HG02798 (cell line): ENCODE measurements at regions not wholly inside any gene's neighbourhood (a gene's known extent, or its start where the extent isn't known, plus 50 kb on each side); places are given as distances from the start of the nearest gene placed in this dataset.

Experiments used
- ATAC-seq: cut with Tn5 transposase; IDR thresholded peaks from one replicate; pipeline ENCODE4 v1.9.1; 2021; ENCODE audit warnings: mild to moderate bottlenecking; ENCODE audit not compliant: unreplicated experiment, poor library complexity

DNA sequence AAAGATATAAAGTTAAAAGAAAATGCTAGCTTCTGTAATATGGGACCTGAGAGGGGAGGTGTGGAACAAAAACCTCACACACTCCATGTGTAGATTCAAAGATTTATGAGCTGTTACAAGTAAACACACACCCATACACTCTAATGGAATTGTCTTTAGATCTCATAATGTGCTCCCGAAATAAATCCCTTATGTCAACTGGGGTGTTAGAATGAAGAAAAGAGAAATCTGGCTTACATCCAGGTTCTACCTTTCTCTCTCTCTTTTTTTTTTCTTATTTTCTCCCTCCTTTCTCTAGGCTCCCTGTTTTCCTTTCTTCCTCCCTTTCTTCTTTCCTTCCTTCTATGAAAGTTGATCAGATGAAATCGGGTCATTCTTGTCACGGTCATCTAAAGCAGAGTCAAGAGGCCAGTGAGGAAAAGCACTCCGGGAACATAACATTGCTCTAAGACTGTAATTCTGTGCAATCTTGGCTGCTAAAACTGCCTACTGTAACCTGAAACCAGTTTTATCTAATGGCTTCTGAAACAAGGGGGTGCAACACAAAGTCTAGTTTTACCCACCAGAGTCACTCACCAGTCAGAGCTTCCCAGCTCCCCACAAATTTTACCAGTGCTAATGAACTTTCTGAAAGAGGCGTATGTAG lies 68.3 kb upstream of the BTBD3 start:
- no peak for ATAC-seq

DNA sequence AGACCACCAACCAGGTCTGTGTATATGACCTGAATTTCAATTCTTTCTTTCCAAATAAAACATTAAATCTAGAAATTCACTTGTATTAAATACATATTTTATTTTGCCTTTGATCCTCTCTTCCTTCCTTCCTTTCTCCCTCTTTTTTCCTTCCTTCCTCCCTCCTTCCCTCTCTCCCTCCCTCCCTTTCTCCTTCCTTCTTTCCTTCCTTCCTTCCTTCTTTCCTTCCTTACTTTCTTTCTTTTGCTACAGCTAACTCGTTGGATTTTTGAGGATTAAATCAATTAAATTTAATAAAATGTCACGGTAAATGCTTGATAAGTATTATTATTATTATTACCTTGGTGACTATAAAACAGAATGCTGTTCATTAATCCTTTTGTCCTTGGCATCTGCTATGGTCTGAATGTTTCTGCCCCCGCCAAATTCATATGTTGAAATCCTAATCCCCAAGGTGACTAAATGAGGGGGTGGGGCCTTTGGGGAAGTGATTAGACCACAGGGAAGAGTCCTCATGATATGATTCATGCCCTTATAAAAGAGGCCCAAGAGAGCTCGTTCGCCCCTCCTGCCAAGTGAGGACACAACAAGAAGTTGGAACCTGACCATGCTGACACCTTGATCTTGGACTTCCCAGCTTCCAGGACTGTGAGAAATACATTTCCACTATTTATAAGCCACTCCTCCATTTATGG lies 67.6 kb upstream of the BTBD3 start:
- ATAC-seq, result no peak

DNA sequence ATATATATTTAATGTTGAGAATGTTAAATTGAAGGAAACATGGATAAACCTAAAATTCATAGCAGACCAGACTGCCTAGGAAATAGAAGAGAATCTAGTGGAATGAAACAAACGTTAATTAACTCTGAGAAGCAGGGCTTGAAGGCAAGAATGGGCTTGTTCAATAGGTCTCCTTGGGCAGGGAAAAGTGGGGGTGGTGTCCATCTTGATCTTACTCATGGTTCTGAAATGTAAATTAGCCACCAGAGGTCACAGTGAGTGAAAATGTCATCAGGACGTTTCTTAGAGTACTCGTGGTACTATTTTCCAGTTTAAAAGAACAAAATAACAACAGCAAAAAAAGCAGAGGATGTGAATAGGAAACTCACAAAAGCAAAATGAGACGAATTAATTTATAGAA lies 66.8 kb upstream of the BTBD3 start:
- ATAC-seq, result no peak

DNA sequence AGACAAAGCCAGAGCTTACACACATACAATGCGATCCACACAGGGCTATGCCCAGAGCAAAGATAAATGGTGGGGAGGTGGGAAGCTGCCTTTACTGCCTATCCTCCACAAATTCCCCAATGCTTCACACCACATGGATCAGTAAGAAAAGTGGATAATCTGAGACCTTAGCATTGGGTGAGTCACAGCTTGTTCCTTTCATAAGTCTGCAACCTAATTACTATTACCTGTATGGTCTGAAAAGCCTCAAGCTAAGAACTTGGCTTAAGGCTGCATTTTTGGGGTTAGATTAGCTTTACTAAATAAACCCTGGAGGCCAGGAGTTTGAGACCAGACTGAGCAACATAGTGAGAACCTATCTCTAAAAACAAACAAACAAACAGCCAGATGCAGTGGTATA lies 66.0 kb upstream of the BTBD3 start:
- ATAC-seq, result no peak

DNA sequence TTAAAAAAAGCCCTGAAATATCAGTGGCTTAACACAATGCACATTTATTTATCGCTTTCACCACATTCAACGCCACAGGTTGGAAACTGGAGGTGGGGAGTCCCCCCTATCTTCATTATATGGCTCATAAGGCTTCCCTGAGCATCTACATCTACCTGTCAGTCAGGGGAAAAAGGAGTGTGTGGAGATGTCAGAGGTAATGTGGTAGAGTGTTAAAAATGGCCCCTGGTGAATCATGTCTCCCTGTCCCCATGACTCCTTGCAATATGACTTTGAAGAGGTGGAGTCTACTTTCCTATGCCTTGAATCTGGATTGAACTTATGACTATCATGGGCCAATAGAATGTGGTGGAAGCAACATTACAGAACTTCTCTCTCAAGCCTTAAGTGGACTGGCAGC lies 65.5 kb upstream of the BTBD3 start:
- ATAC-seq, result no peak

DNA sequence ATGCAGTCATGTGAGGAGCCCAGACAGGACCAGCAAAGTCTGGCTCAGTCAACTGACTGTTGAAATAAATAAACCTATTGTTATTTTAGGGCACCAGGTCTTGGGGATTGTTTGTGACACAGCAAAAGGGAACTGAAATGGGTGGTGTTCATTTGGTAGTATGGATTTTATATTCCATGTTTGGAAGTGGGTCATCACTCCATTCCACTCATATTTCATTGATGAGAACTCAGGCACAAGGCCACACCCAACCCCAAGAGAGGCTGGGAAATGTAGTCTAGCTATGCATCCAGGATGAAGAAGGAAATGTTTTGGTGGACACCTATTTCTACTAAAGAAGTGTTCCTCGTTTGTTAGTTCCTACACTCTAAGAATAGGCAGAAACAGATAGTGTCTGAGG lies 64.9 kb upstream of the BTBD3 start:
- ATAC-seq, result no peak

DNA sequence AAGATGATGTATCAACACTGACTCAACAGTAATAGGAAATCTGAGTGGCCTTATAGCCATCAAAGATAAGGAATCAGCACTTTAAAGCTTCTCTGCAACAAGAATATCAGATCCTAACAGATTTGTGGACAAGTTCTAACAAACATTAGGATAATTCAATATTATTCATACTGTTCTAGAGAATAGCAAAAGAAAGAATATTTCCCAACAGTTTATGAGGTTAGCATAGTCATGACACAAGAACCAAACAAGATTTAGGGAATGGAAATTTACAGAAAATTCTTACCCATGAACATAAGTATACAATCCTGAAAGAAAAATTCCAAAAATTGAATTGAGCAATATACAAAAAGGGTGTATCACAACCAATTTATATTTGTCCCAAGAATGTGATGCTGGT lies 64.3 kb upstream of the BTBD3 start:
- no peak for ATAC-seq

DNA sequence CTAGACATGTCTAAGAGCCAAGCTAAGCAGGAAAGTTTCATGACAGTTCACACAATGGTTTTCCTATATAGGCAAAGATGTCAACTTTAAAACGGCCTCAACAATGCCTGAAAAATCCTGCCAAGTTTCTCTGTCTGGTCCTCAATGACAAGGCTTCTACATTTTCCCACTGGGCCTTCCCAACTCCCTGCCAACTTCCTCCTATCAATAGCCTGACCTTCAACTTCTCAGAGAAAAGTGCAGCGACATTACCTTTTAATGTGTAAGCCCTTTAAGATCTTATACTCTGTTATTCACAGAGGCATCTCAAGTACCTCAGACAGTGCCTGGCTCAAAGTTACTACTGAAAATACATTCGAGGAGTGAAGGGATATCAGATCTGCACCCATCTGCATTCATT lies 56.2 kb upstream of the BTBD3 start:
- no peak for ATAC-seq

DNA sequence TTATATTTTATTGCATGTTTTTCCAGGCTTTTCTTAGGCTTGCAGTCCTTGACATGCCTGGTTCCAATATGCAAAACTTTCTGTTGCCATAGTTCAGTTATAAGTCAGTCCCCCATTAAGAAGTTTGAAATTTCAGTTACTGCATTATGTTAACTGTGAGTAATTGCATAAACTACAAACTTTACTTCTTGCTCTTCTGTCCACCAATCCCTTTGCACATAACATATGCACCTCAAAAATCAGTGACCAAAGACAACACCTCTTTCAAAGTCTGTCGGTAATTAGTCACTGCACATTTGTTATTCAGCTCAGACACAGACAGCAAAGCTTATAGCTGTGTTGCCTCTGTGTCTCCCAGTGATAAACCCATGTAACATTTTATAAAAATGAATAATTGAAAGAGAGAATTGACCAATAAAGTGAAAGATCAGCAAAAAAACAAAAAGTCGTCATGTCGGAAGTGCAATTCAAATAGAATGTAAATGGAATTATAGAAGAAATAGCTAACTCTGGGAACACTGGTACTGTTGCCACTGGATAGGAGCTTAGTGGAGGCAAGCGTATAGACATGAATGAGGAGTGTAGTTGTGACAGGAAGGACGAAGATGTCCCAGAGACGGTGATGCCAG lies 50.3 kb upstream of the BTBD3 start:
- ATAC-seq, result no peak
